NCI-H2196 (cell line): ENCODE measurements at regions not wholly inside any gene's neighbourhood (a gene's known extent, or its start where the extent isn't known, plus 50 kb on each side); places are given as distances from the start of the nearest gene placed in this dataset.
"Not testable (repeated sequence)": the region's sequence is repeated elsewhere in the genome, so short reads cannot be mapped to it uniquely, and the experiment has no call there.

ENCODE experiments used
- DNase-seq: peaks from one replicate; lab custom pipeline; 2025; ENCODE audit not compliant: unreplicated experiment; lab: John Stamatoyannopoulos, UW

DNA sequence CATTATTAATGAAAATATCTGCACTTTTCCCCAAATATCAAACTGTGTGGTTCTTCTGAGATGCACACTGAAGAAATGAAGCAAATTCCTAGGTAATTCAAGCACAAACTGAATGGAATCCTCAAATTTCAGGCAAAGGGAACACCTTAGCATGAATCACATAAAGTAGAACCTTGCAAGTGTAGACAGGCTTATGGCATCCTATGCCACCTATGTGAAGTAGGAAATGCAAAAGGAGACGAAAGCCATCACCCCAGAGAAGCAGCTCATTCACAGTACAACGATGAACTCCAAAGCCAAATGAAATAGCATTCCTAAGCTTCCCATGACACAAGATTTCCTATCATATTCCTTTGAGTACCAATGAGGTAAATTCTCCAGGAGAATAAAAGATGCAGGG, 461.2 kb upstream of the RUNX1 start:
- DNase-seq, result no peak

DNA sequence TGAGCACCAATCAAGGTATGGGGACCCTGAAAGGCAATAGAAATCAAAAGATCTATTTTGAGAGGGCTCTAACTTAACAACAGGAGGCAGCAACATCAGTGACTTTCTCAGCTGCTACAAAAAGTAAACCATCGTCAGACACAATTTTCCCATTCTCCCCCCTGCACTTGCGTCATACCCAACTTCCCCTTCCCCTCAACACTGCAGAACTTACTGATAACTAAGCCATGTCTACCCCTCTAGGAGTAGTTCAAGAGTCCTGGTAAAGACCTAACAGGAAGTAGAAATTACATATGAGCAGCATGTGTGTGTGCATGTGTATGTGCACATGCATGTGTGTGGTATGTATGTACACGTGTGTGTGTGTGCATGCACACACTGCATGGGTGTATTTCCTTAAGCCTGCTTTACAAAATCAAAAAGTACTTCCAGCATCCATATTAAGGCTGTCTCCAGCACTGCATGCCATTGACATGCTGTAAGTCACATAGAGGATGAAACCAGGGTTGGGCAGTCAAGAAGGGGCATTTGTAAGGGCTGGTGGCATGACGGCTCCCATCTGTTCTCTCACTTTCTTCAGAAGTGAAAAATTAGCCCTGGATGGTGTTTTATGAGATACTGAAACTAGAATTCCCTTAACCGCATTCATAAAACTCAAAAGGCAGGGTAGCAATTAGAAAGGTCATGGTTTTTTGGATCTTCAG, 460.1 kb upstream of the RUNX1 start:
- no peak for DNase-seq

DNA sequence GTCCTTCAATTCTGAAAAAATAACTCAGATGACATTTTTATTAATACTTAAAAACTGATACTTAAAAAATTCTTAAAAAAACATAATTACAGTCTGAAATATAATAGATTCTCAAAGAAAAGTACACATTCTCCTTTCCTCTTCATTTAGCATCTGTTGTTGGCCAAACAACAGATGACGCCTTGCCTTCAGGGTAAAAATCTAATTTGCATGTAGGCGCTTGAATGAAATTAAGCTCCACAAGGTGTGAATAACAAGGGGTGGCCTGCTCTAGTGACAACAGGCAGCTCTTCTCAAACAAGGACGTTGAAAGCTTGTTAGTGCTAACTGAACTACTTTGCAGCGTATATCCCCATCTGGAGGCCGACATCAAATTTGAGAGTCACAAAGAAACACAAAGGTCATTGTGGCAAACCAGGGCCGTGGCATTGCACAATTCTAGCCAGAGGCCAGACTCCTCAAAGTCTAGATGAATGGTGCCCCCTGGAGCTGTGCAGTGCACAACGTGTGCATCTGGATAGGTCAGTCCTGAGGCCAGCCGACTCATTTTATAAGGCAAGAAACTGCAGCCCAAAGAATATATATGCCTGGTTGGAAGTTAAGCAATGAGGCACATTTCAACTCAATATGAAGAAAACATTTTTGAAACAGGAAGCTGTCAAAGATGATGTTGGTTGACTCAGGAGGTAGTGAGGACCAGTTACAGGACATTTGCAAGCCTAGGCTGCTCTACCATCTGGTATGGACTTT, 459.2 kb upstream of the RUNX1 start:
- peak; percentile 3 for DNase-seq

DNA sequence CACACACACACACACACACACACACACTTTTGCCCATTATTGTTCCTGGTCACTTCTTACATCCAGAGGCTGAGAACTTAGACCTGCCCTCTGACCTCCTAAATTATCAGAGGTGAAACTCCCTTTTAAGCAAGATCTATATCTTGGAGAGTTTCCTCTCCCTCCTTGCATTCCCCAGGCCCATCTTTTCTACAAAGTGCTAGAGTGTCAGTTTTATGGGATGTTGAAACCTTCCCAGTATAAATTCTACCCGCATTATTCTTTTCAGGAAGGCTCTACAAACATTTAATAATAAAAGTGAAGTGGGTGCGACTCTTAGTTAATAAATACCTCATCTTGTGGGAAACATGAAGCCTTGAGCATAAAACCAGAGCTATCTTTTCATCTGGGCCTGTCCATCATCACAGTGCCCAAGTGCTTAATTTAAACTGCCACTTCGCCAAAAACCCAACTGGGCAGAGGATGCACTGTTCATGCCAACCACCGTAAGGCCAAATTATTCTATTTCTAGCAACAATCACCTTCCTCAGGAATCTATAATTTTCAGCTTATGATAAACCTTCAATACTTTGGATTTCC, 458.2 kb upstream of the RUNX1 start:
- DNase-seq, result no peak

DNA sequence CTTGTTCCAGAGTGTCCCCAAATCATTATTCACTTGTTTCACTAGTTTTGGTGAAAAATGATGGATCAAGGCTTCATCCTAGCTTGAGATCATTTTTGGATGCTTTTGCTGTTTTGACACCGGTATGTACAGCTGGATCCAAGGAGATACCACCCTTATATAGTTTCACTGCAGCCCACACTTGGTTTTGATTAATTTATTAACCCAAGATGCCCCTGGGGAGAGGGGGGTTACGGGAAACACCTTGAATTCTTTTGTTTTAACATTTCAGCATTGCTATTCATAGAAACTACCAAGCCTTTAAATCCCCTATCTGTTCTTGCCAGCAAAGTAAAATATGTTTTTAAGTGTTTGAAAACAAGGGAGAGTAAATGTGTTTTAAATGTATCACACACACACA, 457.7 kb upstream of the RUNX1 start:
- no peak for DNase-seq

DNA sequence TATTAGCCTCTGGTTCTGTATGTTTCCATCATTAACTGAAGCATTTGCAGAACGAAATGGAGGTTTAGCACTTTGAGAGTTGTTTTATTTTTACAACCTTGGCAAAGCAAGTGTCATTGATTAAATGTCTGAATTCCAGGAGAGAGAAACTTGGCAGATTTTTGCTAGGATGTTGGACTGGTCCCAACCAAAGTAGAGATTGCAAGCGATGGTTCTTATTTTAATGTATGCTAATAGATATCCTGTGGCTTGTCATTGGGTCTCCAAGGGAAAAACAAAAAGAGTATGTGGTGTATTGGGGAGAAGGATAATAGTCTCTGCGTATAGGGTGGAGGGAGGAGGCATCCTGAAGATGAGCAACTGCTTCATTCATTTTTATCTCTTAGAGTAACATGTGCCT, 457.2 kb upstream of the RUNX1 start:
- DNase-seq, result no peak

DNA sequence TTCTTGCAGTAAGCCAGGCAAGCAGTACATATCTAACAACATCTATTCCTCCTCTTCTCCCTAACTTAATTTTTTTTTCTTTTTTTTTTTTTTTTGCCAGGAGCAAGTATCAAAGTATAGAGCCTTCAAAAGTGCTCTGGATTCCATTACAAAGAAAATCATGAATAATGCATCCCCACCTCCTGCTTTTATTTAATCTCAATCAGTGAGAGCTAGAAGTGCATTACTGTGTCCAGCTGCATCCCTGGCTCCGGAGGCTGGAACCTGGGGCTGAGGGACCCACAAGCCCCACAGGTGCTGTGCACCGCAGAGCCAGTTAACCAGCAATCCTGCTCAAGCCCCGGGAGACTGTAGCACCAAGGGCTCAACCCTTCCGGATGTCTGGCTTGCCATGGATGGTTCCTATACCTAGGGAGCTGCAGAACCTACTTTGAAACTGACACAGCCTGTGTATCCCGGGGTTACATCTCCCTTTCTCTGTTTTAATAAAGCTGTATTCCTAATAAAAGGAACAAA, 455.9 kb upstream of the RUNX1 start:
- DNase-seq, result no peak

DNA sequence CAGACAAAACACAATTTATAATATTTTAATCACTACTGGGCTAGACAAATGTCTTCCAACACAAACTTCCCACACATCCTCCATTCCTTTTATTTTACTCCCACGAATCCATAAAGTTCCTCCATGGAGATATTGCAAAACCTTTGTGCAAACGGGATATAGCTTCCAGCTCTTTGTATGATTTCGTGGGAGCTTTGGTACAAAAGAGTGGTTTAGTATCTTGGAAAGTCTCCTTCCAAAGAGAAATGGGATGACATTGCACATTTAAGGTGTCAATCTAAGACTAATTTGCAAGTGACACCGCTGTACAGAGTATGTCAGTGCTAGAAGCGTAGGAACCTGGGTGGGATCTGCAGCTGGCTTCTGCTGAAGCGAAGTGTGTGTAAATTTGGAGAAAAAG, 455.2 kb upstream of the RUNX1 start:
- DNase-seq, result no peak

DNA sequence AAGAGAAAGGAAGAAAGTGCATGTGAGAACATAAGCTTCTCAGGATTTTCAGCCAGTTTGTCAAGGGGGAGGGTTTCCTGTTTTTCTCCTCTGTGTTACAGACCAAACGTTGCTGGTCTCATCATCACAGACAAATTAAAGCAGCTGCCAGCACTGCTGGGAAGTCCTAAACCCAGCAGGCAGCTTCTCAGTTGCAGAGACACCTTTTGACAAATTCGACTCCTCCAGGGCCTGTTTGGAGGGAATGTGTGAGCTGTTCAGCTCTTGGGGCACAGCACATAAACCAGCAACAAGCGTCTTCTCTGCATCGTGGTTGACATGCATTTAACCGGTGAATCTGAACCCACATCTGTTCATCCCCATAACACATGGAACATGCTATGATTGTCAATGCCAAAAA, 454.6 kb upstream of the RUNX1 start:
- DNase-seq, result no peak

DNA sequence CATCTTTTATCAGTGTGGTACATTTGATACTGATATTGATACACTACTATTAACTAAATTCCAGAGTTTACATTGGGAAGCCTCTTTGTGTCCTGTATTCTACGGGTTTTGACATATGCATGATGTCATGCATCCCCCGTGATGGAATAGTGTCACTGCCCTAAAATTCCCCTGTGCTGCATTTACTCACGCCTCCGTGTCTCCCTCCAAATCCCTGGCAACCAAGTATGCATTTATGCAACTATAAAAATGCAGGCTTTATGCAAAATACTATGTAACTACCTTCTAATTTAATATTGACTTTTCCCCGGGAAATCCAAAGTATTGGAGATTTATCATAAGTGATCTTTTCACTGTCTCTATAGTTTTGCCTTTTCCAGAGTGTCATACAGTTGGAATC, 453.7 kb upstream of the RUNX1 start:
- no peak for DNase-seq

DNA sequence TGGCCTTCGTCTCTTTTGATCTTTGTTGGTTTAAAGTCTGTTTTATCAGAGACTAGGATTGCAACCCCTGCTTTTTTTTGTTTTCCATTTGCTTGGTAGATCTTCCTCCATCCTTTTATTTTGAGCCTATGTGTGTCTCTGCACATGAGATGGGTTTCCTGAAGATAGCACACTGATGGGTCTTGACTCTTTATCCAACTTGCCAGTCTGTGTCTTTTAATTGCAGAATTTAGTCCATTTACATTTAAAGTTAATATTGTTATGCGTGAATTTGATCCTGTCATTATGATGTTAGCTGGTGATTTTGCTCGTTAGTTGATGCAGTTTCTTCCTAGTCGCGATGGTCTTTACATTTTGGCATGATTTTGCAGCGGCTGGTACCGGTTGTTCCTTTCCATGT, 448.4 kb upstream of the RUNX1 start:
- DNase-seq, result not testable (repeated sequence)

DNA sequence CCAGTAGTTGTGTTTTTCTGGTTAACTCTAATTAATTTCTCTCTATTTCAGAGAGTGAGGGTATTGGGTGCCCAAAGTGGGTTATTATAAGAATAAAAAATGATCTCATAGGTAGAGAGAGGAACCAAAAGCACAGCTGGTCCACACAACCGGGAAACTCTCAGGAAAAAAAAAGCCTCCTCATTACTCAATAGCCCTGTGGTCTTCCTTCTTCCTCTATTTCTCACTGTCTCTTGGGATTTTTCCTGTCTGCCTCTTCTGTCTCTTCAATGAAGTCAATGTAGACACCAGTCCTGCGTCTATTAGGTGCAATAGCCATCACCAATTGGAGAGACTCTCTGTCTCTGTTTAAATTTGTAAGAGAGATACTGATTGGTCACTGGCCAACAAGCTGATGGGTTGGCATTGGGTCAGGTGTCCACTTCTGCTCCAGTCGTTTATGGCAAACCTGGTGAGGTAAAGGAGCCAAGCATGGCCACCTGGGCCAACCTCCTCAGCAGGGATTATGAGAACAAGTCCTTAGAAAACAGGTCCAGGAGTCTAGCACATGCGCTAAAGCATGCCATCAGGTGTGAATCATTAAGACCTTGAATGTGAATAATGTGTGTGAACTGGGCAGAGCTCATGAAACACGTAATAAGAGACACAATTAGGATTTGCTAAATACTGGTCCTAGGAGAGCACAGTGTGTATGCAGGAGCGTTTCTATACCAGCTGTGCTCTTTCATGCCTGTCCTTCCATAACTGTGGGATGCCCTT, 443.0 kb upstream of the RUNX1 start:
- no peak for DNase-seq

DNA sequence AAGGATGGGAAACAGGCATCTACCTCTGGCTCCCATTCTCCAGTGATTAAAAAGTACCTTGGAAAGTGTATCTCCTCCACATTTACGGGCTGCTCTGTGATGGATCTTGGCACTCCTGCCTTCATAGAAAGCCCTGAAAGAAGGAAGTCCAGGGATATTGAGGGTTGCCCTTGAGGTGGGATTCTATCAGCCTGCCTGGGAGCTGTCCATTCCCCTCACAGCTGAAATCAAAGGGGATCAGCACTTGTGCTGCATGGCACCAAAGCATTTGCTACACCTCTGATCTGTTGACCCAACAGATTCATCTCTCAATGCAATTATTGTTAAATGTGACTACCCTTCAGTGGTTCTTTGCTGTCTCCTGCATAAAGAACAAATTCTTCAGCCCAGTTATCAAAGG, 442.0 kb upstream of the RUNX1 start:
- DNase-seq, result no peak

DNA sequence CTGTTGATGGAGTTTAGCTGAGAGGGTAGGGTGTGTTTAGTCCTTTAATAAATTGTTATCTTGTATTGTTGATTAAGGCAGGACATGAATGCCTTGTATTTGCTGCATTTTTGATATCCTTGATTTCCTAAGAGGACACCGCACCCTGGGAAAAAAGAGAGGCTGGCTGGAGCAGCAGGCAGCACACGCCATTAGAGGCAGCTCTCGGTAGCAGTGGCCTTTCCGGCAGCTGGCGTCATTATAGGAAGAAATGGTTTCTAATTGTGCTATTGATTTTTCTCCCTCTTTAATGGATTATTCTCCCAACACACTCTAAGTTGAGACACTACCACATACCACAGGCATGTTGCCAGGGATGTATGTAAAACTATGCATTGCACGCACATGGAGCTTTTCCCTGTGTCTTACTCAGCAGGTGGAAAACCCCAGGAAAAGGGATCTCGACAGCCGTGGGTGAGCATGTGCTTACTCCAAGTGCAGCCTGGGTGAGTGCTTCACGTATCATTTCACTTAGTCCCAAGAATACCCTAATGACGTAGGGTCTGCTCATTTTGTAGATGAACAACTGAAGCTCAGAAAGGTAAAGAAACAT, 440.4 kb upstream of the RUNX1 start:
- DNase-seq, result no peak

DNA sequence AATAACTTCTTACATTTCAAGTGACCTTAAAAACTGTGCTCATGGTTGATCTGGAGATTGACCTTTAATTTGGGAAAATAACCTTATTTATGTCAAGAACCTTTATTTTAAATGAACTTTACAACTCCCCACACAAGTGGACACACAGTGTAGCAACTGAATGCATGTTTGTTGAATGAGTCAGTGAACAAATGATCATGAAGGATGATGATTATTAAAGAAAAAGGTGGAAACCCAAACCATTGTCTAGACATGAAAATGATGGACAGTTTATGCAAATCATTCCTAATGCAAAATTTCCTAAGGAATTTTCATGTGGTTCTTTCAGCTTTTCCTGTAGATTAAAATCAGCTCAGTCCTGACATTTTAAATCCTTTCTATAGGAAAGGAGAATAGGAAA, 439.8 kb upstream of the RUNX1 start:
- DNase-seq, result no peak

DNA sequence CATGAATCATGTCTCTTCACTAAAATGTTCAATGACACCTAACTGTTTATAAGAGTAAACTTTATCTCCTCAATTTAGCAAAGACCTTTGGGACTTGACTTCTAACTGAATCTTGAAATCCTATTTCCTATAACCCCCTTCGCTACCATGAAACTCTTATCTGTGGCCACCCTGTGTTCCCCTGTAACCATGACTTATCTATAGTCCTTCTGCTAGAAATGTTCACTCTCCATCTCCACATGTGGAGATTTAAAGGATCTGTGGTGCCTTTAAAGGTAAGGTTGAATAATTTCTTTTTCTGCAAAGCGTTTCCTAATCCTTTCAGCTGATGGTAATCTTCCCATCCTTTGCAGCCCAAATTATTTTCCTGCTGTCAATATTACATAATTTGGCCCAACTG, 436.3 kb upstream of the RUNX1 start:
- no peak for DNase-seq

DNA sequence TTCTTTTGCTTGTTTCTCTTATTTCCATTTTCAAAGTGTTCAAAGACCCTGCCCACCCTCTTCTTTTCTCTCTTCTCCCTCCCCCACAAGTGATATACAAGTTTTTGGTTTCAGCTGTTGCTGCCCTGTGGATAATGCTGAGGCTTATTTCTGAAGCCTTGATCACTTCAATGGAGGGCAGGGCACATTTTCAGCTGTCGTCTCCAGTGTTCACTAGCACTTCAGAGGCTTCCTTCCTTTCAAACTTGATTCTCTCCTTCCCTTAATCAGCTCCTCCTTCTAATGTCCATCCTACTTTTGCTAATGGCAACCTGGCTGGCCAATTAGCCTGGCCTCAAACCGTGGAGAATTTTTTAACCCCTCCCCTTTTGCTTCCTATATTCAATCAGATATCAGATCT, 435.7 kb upstream of the RUNX1 start:
- DNase-seq, result no peak

DNA sequence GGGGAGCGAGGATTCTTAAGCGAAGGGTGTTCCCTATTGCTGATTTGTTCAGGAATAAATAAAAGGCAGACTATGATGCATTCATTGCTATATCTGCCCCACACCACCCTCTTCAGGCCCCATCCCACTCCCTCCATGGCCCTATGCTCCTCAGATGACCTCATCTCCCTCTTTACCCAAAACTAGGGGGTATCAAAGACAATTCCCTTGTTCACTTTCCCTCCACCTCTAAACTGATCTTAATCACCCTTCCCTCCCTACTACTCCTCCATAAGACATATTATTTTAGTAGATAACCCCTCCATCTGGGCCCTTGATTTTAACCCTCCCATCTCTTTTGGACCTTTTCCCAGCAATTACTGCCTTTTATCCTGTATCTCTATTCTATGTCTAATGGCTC, 434.9 kb upstream of the RUNX1 start:
- no peak for DNase-seq

DNA sequence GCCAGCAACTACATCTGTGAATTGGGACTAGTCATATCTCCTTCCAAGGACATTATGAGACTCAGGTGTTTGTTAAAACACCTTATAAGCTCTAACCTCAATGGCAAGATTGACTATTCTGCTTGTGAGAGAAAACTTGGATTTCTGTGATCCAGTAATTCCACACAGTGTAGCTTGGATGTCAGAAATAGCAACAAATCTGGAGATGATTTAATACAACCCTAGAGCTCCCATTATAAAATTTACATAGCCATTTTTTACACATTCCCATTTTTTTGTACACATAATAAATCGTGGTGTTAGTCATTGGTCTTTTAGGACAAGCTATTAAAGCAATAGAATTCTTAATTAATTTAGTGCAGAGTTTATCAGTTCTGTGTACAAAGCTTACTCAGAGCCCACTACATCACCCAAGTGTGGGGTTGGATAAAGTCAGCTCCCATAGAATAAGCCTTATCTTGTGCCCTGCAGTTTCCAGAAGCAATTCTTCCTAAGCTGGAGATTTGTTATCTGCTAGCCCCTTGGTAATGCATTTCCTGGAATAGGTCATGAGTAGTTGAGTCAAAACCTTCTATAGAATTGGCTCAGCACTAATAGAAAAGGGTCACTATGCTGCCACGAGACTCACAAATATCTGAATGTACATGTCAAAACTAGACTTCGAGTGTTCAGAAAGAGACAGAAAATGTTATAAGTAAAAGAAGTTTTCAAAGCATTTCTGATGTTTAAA, 434.0 kb upstream of the RUNX1 start:
- no peak for DNase-seq

DNA sequence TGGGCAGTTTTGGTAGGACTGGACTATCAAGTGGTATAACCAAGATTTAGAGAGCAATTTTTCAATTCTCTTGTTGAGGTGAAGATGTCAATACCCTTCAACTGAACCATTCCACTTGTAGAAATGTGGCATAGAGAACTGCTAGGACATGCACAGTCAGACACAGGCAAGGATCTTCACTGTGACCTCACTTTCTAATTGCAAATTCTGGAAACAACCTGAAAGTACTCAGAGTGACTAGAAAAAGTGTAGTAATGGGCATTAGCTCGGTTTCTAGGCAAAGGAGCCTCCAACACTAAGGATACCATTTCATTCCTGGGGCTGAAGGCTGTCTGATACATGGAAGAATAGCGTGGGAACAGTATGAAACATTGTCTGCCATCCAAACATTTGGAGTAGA, 433.0 kb upstream of the RUNX1 start:
- no peak for DNase-seq

DNA sequence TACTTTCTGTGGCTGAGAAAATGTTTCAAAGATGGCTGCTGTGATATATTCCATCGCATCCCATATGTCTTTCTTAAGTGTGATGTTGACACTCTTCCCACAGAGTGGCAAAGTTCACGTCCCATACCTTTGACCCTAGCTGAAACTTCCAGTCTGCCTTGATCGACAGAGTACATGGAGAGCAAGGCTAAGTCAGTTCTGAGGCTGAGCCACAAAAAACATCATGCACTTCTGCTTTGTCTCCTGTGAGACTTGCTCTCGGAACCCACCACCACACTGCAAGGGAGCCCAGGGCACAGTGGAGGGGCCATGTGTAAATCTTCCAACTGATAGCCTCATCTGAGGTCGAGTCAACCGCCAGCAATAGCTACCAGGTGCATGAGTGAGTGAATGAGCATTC, 431.9 kb upstream of the RUNX1 start:
- no peak for DNase-seq
